ENCODE measurements at regions not wholly inside any gene's neighbourhood (a gene's known extent, or its start where the extent isn't known, plus 50 kb on each side); places are given as distances from the start of the nearest gene placed in this dataset.

DNA sequence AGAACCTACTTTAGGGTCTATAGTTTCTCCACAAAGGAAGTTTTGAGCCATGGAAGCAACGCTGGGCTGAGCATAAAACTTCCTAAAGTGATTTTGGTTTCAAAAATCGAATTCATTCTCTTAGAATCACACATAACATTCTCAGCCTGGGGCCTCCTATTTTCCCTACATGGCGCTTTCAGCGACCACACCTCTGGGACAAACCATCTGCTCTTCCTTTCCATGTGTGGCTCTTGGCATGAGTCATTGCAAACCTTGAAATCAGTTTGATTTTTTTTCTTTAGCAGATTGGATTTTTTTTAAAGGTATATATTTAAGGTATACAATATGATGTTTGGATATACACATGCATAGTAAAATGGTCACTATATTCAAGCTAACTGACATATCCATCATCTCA is 72.5 kb upstream of the APCDD1 start:
- H3K4me1 ChIP-seq (ENCODE audit: insufficient read depth, low read length), result peaks cover 28% of the 10 kb centered on the region
- no peaks in the 10 kb centered on the region for H3K79me2 ChIP-seq (ENCODE audit: insufficient read depth, low read length)
- DNase-seq (ENCODE audit: insufficient read length, low spot score, missing footprints), result no peak

DNA sequence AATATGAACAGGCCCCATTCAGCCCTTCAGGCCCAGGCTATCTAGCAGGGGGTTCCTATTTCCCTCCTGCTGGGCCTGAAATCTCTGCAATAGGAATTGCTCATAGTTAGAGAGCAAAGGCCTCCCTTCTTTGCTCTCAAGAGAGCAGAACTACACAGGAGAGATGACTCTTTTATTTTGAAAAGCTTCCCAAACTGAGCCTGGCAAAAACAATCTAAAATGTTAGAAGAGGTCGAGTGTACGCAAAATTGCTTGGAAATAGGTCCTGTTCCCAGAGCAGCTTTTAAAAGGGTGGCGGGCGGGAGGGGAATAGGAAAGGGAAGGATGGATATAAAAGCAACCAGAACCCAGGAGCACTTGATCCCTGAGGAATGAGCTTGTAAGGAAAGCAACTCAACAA is 68.4 kb upstream of the APCDD1 start:
- Histone ChIP-seq H2AFZ (ENCODE audit: low read length) (no peak overlapping the region), H3K27ac (ENCODE audit: low read depth, low read length) (no peak overlapping the region), H3K4me3 (ENCODE audit: insufficient read depth, low read length) (no peak overlapping the region), H3K36me3 (ENCODE audit: insufficient read depth, low read length) (no peaks in the 10 kb centered on the region), H3K4me1 (ENCODE audit: insufficient read depth, low read length) (no peaks in the 10 kb centered on the region), H4K20me1 (ENCODE audit: insufficient read depth, low read length) (no peaks in the 10 kb centered on the region), H3K27me3 (ENCODE audit: insufficient read depth, low read length) (no peaks in the 10 kb centered on the region), H3K9me3 (ENCODE audit: low read depth, low read length) (no peaks in the 10 kb centered on the region), H3K79me2 (ENCODE audit: insufficient read depth, low read length) (no peaks in the 10 kb centered on the region), H3K4me2 (ENCODE audit: insufficient read depth, low read length) (no peak overlapping the region)
- no peak for DNase-seq (ENCODE audit: insufficient read length, low spot score, missing footprints)
- no peak for TF ChIP-seq CTCF (IDR thresholded peaks at IDR 0.05; ENCODE audit: extremely low read depth, low read depth, low read length)

More for the DNA sequence above, 72.5 kb upstream of the APCDD1 start:
- Histone ChIP-seq H3K4me3 (ENCODE audit: insufficient read depth, low read length) (no peak overlapping the region), H3K4me2 (ENCODE audit: insufficient read depth, low read length) (no peak overlapping the region), H3K9me3 (ENCODE audit: low read depth, low read length) (no peaks in the 10 kb centered on the region), H3K27me3 (ENCODE audit: insufficient read depth, low read length) (no peaks in the 10 kb centered on the region), H3K27ac (ENCODE audit: low read depth, low read length) (no peak overlapping the region), H4K20me1 (ENCODE audit: insufficient read depth, low read length) (no peaks in the 10 kb centered on the region), H3K36me3 (ENCODE audit: insufficient read depth, low read length) (no peaks in the 10 kb centered on the region), H2AFZ (ENCODE audit: low read length) (no peak overlapping the region)
- TF ChIP-seq CTCF (IDR thresholded peaks at IDR 0.05; ENCODE audit: extremely low read depth, low read depth, low read length), result no peak

- no peak for TF ChIP-seq CTCF (IDR thresholded peaks at IDR 0.05; ENCODE audit: extremely low read depth, low read depth, low read length)
- Histone ChIP-seq H3K4me3 (ENCODE audit: insufficient read depth, low read length) (no peak overlapping the region), H3K79me2 (ENCODE audit: insufficient read depth, low read length) (no peaks in the 10 kb centered on the region), H3K27ac (ENCODE audit: low read depth, low read length) (no peak overlapping the region), H3K36me3 (ENCODE audit: insufficient read depth, low read length) (no peaks in the 10 kb centered on the region), H3K27me3 (ENCODE audit: insufficient read depth, low read length) (no peaks in the 10 kb centered on the region), H3K4me2 (ENCODE audit: insufficient read depth, low read length) (no peak overlapping the region), H4K20me1 (ENCODE audit: insufficient read depth, low read length) (no peaks in the 10 kb centered on the region), H2AFZ (ENCODE audit: low read length) (no peak overlapping the region), H3K9me3 (ENCODE audit: low read depth, low read length) (no peaks in the 10 kb centered on the region), H3K4me1 (ENCODE audit: insufficient read depth, low read length) (no peaks in the 10 kb centered on the region)
- DNase-seq (ENCODE audit: insufficient read length, low spot score, missing footprints), result no peak
These were observed 67.5 kb upstream of the APCDD1 start for GRCh38 chr18:10386956-10387355.

DNA sequence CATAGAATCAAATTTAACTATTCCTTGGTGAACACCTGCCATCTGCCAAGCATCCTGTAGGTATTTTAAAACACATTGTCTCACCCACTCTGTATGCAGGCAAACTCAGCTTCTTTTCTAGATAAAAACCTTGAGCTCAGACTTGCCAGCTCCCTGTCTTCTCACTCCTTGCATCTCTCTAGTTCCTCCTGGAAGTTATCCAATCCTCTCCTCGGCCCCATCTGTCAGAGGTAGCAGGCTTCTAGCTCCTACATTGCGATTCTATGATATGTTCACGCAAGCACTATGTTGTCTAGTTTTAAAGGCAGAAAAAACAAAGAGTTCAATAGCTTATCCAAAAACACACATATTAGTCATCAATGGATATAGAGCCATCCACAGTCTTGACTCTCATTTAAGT is 67.0 kb upstream of the APCDD1 start:
- H3K27me3 ChIP-seq (ENCODE audit: insufficient read depth, low read length), result no peaks in the 10 kb centered on the region
- H3K79me2 ChIP-seq (ENCODE audit: insufficient read depth, low read length), result no peaks in the 10 kb centered on the region
- no peak for TF ChIP-seq CTCF (IDR thresholded peaks at IDR 0.05; ENCODE audit: extremely low read depth, low read depth, low read length)
- no peak overlapping the region for H2AFZ ChIP-seq (ENCODE audit: low read length)
- no peak overlapping the region for H3K4me3 ChIP-seq (ENCODE audit: insufficient read depth, low read length)
- H4K20me1 ChIP-seq (ENCODE audit: insufficient read depth, low read length), result no peaks in the 10 kb centered on the region
- H3K4me1 ChIP-seq (ENCODE audit: insufficient read depth, low read length), result no peaks in the 10 kb centered on the region
- no peak overlapping the region for H3K4me2 ChIP-seq (ENCODE audit: insufficient read depth, low read length)
- H3K36me3 ChIP-seq (ENCODE audit: insufficient read depth, low read length), result no peaks in the 10 kb centered on the region
- no peaks in the 10 kb centered on the region for H3K9me3 ChIP-seq (ENCODE audit: low read depth, low read length)
- DNase-seq (ENCODE audit: insufficient read length, low spot score, missing footprints), result no peak
- H3K27ac ChIP-seq (ENCODE audit: low read depth, low read length), result no peak overlapping the region

Measured in osteoblast (primary cell).